ENCODE measurements at regions not wholly inside any gene's neighbourhood (a gene's known extent, or its start where the extent isn't known, plus 50 kb on each side); places are given as distances from the start of the nearest gene placed in this dataset.
"Not testable (repeated sequence)": the region's sequence is repeated elsewhere in the genome, so short reads cannot be mapped to it uniquely, and the experiment has no call there.

DNA sequence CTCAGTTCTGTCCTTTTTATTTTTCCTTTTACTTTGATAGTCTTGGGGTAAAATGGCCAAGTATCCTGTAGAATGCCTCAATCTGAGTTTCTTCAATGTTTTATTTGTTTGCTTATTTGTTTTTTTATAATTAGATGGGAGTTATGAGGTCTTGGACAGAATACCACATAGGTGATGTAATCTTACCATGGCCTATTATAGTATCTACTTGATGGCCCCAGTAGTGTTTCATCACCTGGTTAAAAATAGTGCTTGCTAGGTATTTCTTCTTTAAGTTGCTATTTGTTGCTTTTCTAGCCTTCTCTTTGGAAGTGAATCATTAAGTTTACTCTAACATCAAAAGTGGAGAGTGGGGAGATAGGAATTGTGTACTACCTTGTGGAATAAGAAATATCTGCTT lies 1020.0 kb upstream of the KCND2 start:
- TF ChIP-seq, protein P1, sequence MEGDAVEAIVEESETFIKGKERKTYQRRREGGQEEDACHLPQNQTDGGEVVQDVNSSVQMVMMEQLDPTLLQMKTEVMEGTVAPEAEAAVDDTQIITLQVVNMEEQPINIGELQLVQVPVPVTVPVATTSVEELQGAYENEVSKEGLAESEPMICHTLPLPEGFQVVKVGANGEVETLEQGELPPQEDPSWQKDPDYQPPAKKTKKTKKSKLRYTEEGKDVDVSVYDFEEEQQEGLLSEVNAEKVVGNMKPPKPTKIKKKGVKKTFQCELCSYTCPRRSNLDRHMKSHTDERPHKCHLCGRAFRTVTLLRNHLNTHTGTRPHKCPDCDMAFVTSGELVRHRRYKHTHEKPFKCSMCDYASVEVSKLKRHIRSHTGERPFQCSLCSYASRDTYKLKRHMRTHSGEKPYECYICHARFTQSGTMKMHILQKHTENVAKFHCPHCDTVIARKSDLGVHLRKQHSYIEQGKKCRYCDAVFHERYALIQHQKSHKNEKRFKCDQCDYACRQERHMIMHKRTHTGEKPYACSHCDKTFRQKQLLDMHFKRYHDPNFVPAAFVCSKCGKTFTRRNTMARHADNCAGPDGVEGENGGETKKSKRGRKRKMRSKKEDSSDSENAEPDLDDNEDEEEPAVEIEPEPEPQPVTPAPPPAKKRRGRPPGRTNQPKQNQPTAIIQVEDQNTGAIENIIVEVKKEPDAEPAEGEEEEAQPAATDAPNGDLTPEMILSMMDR (conservative IDR thresholded peaks at IDR 0.05; ENCODE audit: low read depth, low read length) = no peak
- no peak overlapping the region for H3K4me3 ChIP-seq (ENCODE audit: low read depth, low read length)
- no peak for DNase-seq (ENCODE audit: low read depth)

DNA sequence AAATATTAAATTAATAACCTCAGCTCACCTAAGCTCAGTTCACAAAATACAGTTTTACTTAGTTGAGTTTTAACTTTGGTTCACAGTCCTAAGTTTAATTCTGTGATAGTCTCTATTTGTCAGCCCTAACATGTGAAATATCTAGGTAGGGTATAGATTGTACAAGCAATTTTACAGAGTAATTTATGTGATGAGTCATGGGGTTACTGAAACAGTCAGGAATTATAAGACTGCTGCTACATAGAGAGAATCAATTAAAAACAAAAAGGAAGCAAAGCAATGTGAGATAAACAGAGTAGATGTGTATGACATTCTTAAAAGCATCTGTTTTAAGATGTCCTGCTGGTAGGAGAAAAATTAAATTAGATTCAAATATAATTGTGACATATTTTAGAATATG lies 1018.2 kb upstream of the KCND2 start:
- no peak for DNase-seq (ENCODE audit: low read depth)
- H3K4me3 ChIP-seq (ENCODE audit: low read depth, low read length) = no peak overlapping the region
- TF ChIP-seq, protein P1 (conservative IDR thresholded peaks at IDR 0.05; ENCODE audit: low read depth, low read length) = no peak

DNA sequence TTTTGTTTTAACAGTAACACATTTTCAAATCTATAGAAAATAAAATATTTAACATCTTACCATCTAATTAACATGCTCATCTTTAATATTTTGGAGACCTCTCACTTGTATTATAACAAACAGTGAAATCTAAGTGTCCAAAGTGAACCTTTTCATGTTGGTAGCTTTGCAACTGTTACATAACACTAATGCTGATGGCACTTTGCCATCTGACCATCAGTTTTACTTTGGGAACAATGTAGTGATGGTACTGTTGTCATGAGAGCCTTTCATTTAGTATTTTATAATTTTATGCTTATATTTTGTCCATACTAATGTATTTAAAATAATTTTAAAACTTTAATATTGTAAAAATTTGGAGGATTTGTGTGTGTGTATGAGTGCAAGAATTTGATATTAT lies 1017.0 kb upstream of the KCND2 start:
- TF ChIP-seq, protein P1 (conservative IDR thresholded peaks at IDR 0.05; ENCODE audit: low read depth, low read length) = no peak
- H3K4me3 ChIP-seq (ENCODE audit: low read depth, low read length) = no peak overlapping the region
- no peak for DNase-seq (ENCODE audit: low read depth)

DNA sequence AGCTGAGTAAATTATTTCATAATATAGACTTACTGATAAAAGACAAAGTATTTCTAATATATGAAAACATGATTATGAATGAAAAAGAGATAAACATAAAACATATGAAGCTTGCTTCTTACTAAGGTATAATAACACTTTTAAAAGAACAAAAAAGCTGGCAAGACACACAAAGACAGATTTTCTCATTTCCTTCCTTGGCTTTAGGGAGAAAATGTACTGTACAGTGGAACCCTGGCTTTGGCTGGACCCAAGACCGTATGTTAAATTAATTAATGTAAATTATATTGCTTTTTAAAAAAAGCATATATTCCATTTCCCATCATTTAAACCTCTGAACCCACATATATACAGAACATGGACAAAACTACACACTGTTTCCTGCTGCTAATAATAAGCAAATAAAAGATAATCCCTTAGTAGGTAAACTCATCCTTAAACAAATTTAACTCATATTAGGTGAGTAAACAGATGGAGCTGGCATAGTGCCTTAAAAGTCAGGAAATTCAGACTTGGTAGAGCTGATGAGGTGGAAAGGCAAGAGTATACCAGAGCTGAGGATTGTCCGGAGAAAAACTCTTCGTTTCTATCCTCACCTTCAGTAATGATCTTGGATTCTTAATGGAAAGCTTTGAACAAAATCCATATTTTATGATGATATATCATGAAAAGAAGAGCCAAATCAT lies 1016.4 kb upstream of the KCND2 start:
- DNase-seq (ENCODE audit: low read depth) = no peak
- no peak overlapping the region for H3K4me3 ChIP-seq (ENCODE audit: low read depth, low read length)
- TF ChIP-seq, protein P1 (conservative IDR thresholded peaks at IDR 0.05; ENCODE audit: low read depth, low read length) = no peak

DNA sequence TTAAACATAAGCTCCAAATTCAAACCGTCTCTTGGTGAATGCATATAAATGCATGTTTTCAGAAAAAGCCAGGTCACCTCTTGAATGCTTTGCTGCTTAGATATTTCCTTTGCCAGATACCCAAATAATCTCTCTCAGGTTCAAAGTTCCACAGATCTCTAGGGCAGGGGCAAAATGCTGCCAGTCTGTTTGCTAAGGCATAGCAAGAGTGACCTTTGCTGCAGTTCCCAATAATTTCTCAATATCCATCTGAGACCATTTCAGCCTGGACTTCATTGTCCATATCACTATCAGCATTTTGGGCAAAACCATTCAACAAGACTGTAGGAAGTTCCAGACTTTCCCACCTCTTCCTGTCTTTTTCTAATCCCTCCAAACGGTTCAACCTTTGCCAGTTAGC lies 1006.2 kb upstream of the KCND2 start:
- not testable (repeated sequence) for H3K4me3 ChIP-seq (ENCODE audit: low read depth, low read length); DNase-seq (ENCODE audit: low read depth)

DNA sequence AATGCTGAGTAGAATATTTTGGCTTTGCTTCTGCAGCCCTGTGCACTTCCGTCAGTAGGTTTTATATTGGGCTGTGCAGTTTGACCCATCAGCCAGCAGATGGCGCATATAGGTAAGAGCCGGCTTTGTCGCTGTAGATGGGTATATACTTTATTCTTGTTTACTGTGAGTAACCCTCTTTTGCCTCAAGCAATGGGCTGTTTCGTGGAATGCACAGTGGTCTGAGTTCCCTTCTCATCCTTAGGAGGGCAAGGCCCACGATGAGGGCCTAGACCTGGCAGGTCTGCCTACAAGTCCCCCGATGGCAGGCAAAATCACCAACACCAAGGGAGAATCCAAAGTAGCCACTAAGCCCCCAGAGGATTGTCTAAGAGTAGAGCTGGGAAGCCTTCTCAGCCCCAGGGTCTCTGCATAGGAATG lies 1002.9 kb upstream of the KCND2 start:
- peak; percentile 82 for DNase-seq (ENCODE audit: low read depth)
- no peak overlapping the region for H3K4me3 ChIP-seq (ENCODE audit: low read depth, low read length)
- TF ChIP-seq, protein P1 (conservative IDR thresholded peaks at IDR 0.05; ENCODE audit: low read depth, low read length) = peak; percentile 95

DNA sequence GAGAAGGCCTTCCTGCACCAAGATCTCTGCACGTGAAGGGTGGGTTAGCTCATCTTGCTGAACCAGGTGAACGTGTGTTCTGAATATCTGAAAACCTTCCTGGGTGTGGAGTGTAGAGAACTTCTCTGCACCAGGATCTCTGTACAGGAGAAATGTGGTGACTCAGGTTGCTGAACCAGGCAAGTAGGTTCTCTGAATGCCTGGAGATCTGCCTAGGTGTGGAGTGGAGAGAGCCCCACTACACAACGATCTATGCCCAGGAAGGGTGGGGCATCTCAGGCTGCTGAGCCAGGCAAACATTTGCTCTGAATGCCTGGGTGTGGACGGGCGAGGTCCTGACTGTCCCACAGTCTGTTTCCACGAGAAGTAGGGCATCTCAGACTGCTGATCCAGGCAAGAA lies 1002.3 kb upstream of the KCND2 start:
- TF ChIP-seq, protein P1 (conservative IDR thresholded peaks at IDR 0.05; ENCODE audit: low read depth, low read length) = no peak
- no peak overlapping the region for H3K4me3 ChIP-seq (ENCODE audit: low read depth, low read length)
- no peak for DNase-seq (ENCODE audit: low read depth)

All from choroid plexus epithelial cell (primary cell).